Astrocyte (in vitro differentiated cells and primary cell): ENCODE measurements at regions not wholly inside any gene's neighbourhood (a gene's known extent, or its start where the extent isn't known, plus 50 kb on each side); places are given as distances from the start of the nearest gene placed in this dataset.

Experiments used
- DNase-seq: peaks from one replicate; pipeline ENCODE4 v3.0.0-alpha.2; 2010; ENCODE audit warnings: low read depth
- FAIRE-seq: peaks from 2 replicates; lab custom pipeline; 2011; peaks lifted over from hg19 to GRCh38; lab: Jason Lieb, UNC
- H2AFZ ChIP-seq: 2 replicates; pipeline ENCODE4 v1.6.0; 2012; ENCODE audit warnings: low read depth, low read length, inconsistent platforms
- H3K27ac ChIP-seq: 2 replicates; pipeline ENCODE4 v1.5.1; 2011; ENCODE audit warnings: low read depth, low read length, inconsistent platforms
- H3K27me3 ChIP-seq: 2 replicates; pipeline ENCODE4 v1.6.0; 2011; ENCODE audit warnings: low read length, inconsistent platforms; ENCODE audit not compliant: insufficient read depth
- H3K36me3 ChIP-seq: 2 replicates; pipeline ENCODE4 v1.5.1; 2011; ENCODE audit warnings: low read length, inconsistent platforms; ENCODE audit not compliant: insufficient read depth
- H3K4me1 ChIP-seq: 2 replicates; pipeline ENCODE4 v1.5.1; 2011; ENCODE audit warnings: low read length, inconsistent platforms; ENCODE audit not compliant: insufficient read depth
- H3K4me2 ChIP-seq: 2 replicates; pipeline ENCODE4 v1.6.0; 2012; ENCODE audit warnings: low read length, inconsistent platforms
- H3K4me3 ChIP-seq: 2 replicates; pipeline ENCODE4 v1.5.1; 2011; ENCODE audit warnings: low read depth, mild to moderate bottlenecking, low read length, inconsistent platforms; ENCODE audit not compliant: insufficient read depth
- H3K79me2 ChIP-seq: 2 replicates; pipeline ENCODE4 v1.6.0; 2012; ENCODE audit warnings: mild to moderate bottlenecking, low read length, inconsistent platforms; ENCODE audit not compliant: insufficient read depth
- H3K9ac ChIP-seq: 2 replicates; pipeline ENCODE4 v1.6.0; 2012; ENCODE audit warnings: mild to moderate bottlenecking, low read length, inconsistent platforms
- H3K9me3 ChIP-seq: 2 replicates; pipeline ENCODE4 v1.5.1; 2012; ENCODE audit warnings: low read depth, mild to moderate bottlenecking, low read length, inconsistent platforms; ENCODE audit not compliant: insufficient read depth
- H4K20me1 ChIP-seq: 2 replicates; pipeline ENCODE4 v1.6.0; 2012; ENCODE audit warnings: low read length, inconsistent platforms; ENCODE audit not compliant: insufficient read depth
- H3K27ac Mint-ChIP-seq: one replicate; pipeline ENCODE4 v1.8.0; 2021; ENCODE audit warnings: mild to moderate bottlenecking, mixed read lengths; ENCODE audit not compliant: unreplicated experiment
- H3K27me3 Mint-ChIP-seq: one replicate; pipeline ENCODE4 v1.8.0; 2021; ENCODE audit warnings: low read depth, mixed read lengths; ENCODE audit not compliant: unreplicated experiment
- H3K36me3 Mint-ChIP-seq: one replicate; pipeline ENCODE4 v1.8.0; 2021; ENCODE audit warnings: low read depth, mixed read lengths; ENCODE audit not compliant: unreplicated experiment
- H3K4me1 Mint-ChIP-seq: one replicate; pipeline ENCODE4 v1.8.0; 2021; ENCODE audit warnings: low read depth, mixed read lengths; ENCODE audit not compliant: unreplicated experiment
- H3K4me3 Mint-ChIP-seq: one replicate; pipeline ENCODE4 v1.8.0; 2021; ENCODE audit warnings: mild to moderate bottlenecking, moderate library complexity, mixed read lengths; ENCODE audit not compliant: unreplicated experiment
- H3K9me3 Mint-ChIP-seq: one replicate; pipeline ENCODE4 v1.8.0; 2021; ENCODE audit warnings: mild to moderate bottlenecking, mixed read lengths; ENCODE audit not compliant: unreplicated experiment
- EZH2 ChIP-seq: IDR thresholded peaks from 2 replicates; pipeline ENCODE4 v1.6.1; 2012; ENCODE audit warnings: mild to moderate bottlenecking, low read length, inconsistent platforms; ENCODE audit not compliant: insufficient read depth
- TF ChIP-seq, protein P1 (sequence below): IDR thresholded peaks from 2 replicates; pipeline ENCODE4 v1.5.1; 2011; ENCODE audit warnings: low read depth, mild to moderate bottlenecking, inconsistent platforms, low read length, moderate library complexity; ENCODE audit not compliant: insufficient read depth

DNA sequence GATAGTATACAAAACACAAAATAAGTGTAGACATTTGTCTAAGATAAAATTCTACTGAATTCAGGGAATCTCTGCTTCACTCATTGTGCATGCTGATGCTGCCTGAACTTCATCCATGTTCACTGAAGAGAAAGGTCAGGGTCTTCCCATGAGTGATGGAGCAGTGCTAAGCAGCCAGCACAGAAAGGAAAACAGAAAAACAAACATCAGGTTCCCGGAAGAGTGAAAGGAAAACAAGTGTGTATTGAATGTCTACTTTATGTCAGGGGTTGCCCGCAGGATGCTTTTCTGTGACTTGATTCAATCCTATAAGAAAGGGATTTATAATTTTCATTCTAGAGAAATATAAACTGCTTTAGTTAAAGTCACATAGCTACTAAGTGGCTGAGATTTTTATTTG is 522.4 kb downstream of the RAB28 start:
- TF ChIP-seq, protein P1, sequence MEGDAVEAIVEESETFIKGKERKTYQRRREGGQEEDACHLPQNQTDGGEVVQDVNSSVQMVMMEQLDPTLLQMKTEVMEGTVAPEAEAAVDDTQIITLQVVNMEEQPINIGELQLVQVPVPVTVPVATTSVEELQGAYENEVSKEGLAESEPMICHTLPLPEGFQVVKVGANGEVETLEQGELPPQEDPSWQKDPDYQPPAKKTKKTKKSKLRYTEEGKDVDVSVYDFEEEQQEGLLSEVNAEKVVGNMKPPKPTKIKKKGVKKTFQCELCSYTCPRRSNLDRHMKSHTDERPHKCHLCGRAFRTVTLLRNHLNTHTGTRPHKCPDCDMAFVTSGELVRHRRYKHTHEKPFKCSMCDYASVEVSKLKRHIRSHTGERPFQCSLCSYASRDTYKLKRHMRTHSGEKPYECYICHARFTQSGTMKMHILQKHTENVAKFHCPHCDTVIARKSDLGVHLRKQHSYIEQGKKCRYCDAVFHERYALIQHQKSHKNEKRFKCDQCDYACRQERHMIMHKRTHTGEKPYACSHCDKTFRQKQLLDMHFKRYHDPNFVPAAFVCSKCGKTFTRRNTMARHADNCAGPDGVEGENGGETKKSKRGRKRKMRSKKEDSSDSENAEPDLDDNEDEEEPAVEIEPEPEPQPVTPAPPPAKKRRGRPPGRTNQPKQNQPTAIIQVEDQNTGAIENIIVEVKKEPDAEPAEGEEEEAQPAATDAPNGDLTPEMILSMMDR = no peak
- no peak for TF ChIP-seq EZH2
- H3K36me3 Mint-ChIP-seq = no peaks in the 10 kb centered on the region
- FAIRE-seq = no peak
- no peak overlapping the region for H3K9ac ChIP-seq
- no peaks in the 10 kb centered on the region for H4K20me1 ChIP-seq
- no peaks in the 10 kb centered on the region for H3K27me3 ChIP-seq
- no peak overlapping the region for H2AFZ ChIP-seq
- no peak overlapping the region for H3K4me2 ChIP-seq
- no peaks in the 10 kb centered on the region for H3K4me1 Mint-ChIP-seq
- H3K9me3 ChIP-seq = no peaks in the 10 kb centered on the region
- H3K27me3 Mint-ChIP-seq = no peaks in the 10 kb centered on the region
- no peak overlapping the region for H3K27ac Mint-ChIP-seq
- H3K79me2 ChIP-seq = no peaks in the 10 kb centered on the region
- no peak for DNase-seq
- H3K4me1 ChIP-seq = no peaks in the 10 kb centered on the region
- no peaks in the 10 kb centered on the region for H3K9me3 Mint-ChIP-seq
- H3K4me3 Mint-ChIP-seq = no peak overlapping the region
- H3K27ac ChIP-seq = no peak overlapping the region
- no peaks in the 10 kb centered on the region for H3K36me3 ChIP-seq
- H3K4me3 ChIP-seq = no peak overlapping the region

DNA sequence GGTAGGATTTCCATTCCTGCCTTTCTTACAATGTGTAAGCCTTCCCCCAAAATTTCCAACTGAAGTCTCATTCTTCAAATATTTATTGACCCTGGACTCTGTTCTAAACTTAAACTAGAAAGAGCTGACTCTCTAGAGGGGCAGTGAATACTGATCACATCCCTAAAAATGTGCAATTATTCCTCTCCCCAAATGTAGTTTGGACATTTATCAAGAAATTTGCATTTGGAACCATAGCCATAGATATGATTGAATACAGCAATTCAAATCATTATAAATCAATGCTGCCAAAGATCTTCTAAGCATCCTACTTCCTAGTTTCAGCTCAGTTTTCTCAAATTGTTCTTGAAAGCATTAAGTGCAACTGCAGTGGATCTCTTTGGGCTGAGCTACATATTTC is 525.7 kb downstream of the RAB28 start:
- Mint-ChIP-seq H3K4me3 (no peak overlapping the region), H3K4me1 (no peaks in the 10 kb centered on the region), H3K9me3 (no peaks in the 10 kb centered on the region), H3K27ac (no peak overlapping the region), H3K27me3 (no peaks in the 10 kb centered on the region), H3K36me3 (no peaks in the 10 kb centered on the region)
- no peaks in the 10 kb centered on the region for H3K9me3 ChIP-seq
- no peak overlapping the region for H3K4me2 ChIP-seq
- no peaks in the 10 kb centered on the region for H3K79me2 ChIP-seq
- FAIRE-seq (no peak), DNase-seq (no peak)
- H3K36me3 ChIP-seq = no peaks in the 10 kb centered on the region
- H3K4me3 ChIP-seq = no peak overlapping the region
- H3K27ac ChIP-seq = no peak overlapping the region
- no peaks in the 10 kb centered on the region for H4K20me1 ChIP-seq
- no peak overlapping the region for H2AFZ ChIP-seq
- H3K27me3 ChIP-seq = no peaks in the 10 kb centered on the region
- no peaks in the 10 kb centered on the region for H3K4me1 ChIP-seq
- no peak overlapping the region for H3K9ac ChIP-seq
- no peak for TF ChIP-seq EZH2
- TF ChIP-seq, protein P1 = no peak

DNA sequence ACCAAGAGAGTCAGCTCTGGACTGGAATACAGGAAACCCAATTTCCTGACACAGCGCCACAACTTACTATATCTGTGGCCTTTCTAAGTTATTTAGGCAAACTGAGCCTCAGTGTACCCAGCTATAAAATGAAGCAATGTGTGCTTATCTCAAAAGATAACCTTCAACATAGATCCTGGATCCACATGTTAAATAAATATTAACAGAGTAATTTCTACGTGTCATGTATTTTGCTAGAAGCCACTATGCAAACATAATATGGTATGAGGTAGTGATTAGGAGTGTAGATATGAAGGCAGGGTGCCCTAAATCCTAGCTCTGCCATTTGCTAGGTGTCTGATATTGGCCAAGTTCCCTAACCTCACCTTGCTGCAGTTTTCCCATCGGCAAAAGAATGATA is 527.0 kb downstream of the RAB28 start:
- H3K79me2 ChIP-seq = no peaks in the 10 kb centered on the region
- Mint-ChIP-seq H3K27ac (no peak overlapping the region), H3K36me3 (no peaks in the 10 kb centered on the region), H3K27me3 (no peaks in the 10 kb centered on the region), H3K4me1 (no peaks in the 10 kb centered on the region), H3K4me3 (no peak overlapping the region), H3K9me3 (no peaks in the 10 kb centered on the region)
- H3K4me3 ChIP-seq = no peak overlapping the region
- H4K20me1 ChIP-seq = no peaks in the 10 kb centered on the region
- DNase-seq = no peak
- H3K4me2 ChIP-seq = no peak overlapping the region
- no peak overlapping the region for H3K9ac ChIP-seq
- H3K9me3 ChIP-seq = no peaks in the 10 kb centered on the region
- no peaks in the 10 kb centered on the region for H3K27me3 ChIP-seq
- H2AFZ ChIP-seq = no peak overlapping the region
- FAIRE-seq = no peak
- H3K4me1 ChIP-seq = no peaks in the 10 kb centered on the region
- TF ChIP-seq EZH2 = no peak
- TF ChIP-seq, protein P1 = no peak
- H3K36me3 ChIP-seq = no peaks in the 10 kb centered on the region
- no peak overlapping the region for H3K27ac ChIP-seq
